ENCODE measurements at regions not wholly inside any gene's neighbourhood (a gene's known extent, or its start where the extent isn't known, plus 50 kb on each side); places are given as distances from the start of the nearest gene placed in this dataset.

- H3K36me3 ChIP-seq = no peaks in the 10 kb centered on the region
- H3K4me3 ChIP-seq = no peak overlapping the region
- no peaks in the 10 kb centered on the region for H3K27me3 ChIP-seq
- H3K4me1 ChIP-seq (ENCODE audit: insufficient read depth) = peaks cover 5% of the 10 kb centered on the region
- WGBS, 3 donors = 60 to 76% (median 63%) methylated on average over 6 of the region's 6 CpGs
- H3K27ac ChIP-seq = no peak overlapping the region
- no peak for DNase-seq
- H3K9me3 ChIP-seq = no peaks in the 10 kb centered on the region
- no peak for TF ChIP-seq POLR2A (IDR thresholded peaks at IDR 0.05)
- no peak for TF ChIP-seq CTCF (IDR thresholded peaks at IDR 0.05)
- no peak for TF ChIP-seq EP300 (IDR thresholded peaks at IDR 0.05)
- intact Hi-C loops (cut with DNase I) = no loop called here
These were observed 131.1 kb upstream of the MYLIP start for GRCh38 chr6:15997586-15998388.

DNA sequence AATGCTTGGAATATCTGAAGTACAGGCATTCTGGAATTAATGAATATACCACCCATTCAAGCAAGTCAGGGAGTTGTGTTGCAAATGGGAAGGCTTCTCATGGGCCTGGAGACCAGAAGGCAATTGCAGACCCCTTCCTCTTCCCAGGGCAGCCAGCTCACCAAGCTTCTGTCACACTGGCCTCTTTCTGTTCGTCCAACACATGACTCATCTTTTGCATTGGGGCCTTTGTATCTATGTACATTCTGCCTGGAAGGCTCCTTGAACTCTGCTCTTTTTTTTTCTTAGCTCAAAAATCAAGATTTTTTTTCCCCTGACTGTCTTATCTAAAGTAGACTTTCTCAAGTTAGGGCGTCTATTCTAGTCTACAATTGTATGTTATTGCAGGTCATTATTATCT is 132.9 kb upstream of the MYLIP start:
- Histone ChIP-seq H3K27ac (no peak overlapping the region), H3K27me3 (no peaks in the 10 kb centered on the region), H3K4me1 (ENCODE audit: insufficient read depth) (peaks cover 5% of the 10 kb centered on the region), H3K36me3 (no peaks in the 10 kb centered on the region), H3K4me3 (no peak overlapping the region), H3K9me3 (no peaks in the 10 kb centered on the region)
- no peak for DNase-seq
- 54 to 65% (median 63%) methylated on average over 2 of the region's 2 CpGs for WGBS, 3 donors
- TF ChIP-seq EP300 (IDR thresholded peaks at IDR 0.05) = no peak
- no peak for TF ChIP-seq POLR2A (IDR thresholded peaks at IDR 0.05)
- no peak for TF ChIP-seq CTCF (IDR thresholded peaks at IDR 0.05)
- intact Hi-C loops (cut with DNase I) = no loop called here

DNA sequence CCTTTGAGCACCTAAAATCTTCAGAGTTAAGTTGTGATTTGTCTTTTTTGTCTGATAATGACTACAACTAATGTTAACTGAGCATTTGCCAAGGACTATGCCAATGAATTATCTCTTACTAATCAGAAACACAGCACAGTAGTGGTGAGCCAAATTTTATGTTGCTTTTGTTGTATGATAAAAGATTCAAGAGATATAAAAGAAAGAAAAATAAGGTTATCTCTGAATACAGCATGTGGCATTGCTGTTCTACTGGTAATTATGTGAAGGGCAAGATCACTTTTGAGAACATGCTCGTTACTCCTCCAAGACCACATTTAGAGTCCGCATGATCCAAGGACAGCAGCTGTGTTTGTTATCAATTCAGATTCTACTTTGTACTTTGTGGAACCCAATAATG is 133.4 kb upstream of the MYLIP start:
- Histone ChIP-seq H3K4me1 (ENCODE audit: insufficient read depth) (peaks cover 5% of the 10 kb centered on the region), H3K27me3 (no peaks in the 10 kb centered on the region), H3K36me3 (no peaks in the 10 kb centered on the region), H3K27ac (peak overlapping the region in 1 of 2 donors; percentile 46), H3K4me3 (no peak overlapping the region), H3K9me3 (no peaks in the 10 kb centered on the region)
- intact Hi-C loops (cut with DNase I) = no loop called here
- TF ChIP-seq EP300 (IDR thresholded peaks at IDR 0.05) (no peak), CTCF (IDR thresholded peaks at IDR 0.05) (no peak), POLR2A (IDR thresholded peaks at IDR 0.05) (no peak)
- DNase-seq = no peak
- WGBS, 3 donors = 19 to 35% (median 32%) methylated on average over 2 of the region's 2 CpGs

GRCh38 chr6:15994814-15995459 is 133.9 kb upstream of the MYLIP start:
- H3K4me3 ChIP-seq = no peak overlapping the region
- H3K27me3 ChIP-seq = no peaks in the 10 kb centered on the region
- H3K27ac ChIP-seq = peak overlapping the region in 1 of 2 donors; percentile 46
- peaks cover 5% of the 10 kb centered on the region for H3K4me1 ChIP-seq (ENCODE audit: insufficient read depth)
- no peak for TF ChIP-seq POLR2A (IDR thresholded peaks at IDR 0.05)
- no peak for TF ChIP-seq CTCF (IDR thresholded peaks at IDR 0.05)
- no peak for TF ChIP-seq EP300 (IDR thresholded peaks at IDR 0.05)
- H3K36me3 ChIP-seq = no peaks in the 10 kb centered on the region
- no peak for DNase-seq
- intact Hi-C loops (cut with DNase I) = no loop called here
- no peaks in the 10 kb centered on the region for H3K9me3 ChIP-seq
- WGBS, 3 donors = 31 to 54% (median 40%) methylated on average over 8 of the region's 8 CpGs

All from ovary (tissue), 7 donors.